ENCODE measurements at regions not wholly inside any gene's neighbourhood (a gene's known extent, or its start where the extent isn't known, plus 50 kb on each side); places are given as distances from the start of the nearest gene placed in this dataset.
"Not testable (repeated sequence)": the region's sequence is repeated elsewhere in the genome, so short reads cannot be mapped to it uniquely, and the experiment has no call there.

- no peak for DNase-seq
These were observed 332.4 kb downstream of the IRS1 start for GRCh38 chr2:226467221-226467620.

GRCh38 chr2:226466589-226466988, 333.0 kb downstream of the IRS1 start:
- DNase-seq: no peak

GRCh38 chr2:226466124-226466523, 333.5 kb downstream of the IRS1 start:
- DNase-seq: no peak

GRCh38 chr2:226464380-226464779, 335.2 kb downstream of the IRS1 start:
- no peak for DNase-seq

- DNase-seq: no peak
These were observed 336.5 kb downstream of the IRS1 start for GRCh38 chr2:226463154-226463553.

GRCh38 chr2:226461981-226462380, 337.6 kb downstream of the IRS1 start:
- DNase-seq: no peak

- not testable (repeated sequence) for DNase-seq
These were observed 343.5 kb downstream of the IRS1 start for GRCh38 chr2:226456144-226456543.

- DNase-seq: no peak
These were observed 346.9 kb downstream of the IRS1 start for GRCh38 chr2:226452768-226453167.

GRCh38 chr2:226451486-226451885, 348.1 kb downstream of the IRS1 start:
- no peak for DNase-seq

GRCh38 chr2:226450141-226450540, 349.5 kb downstream of the IRS1 start:
- no peak for DNase-seq

- no peak for DNase-seq
These were observed 352.0 kb downstream of the IRS1 start for GRCh38 chr2:226447338-226448300.

- no peak for DNase-seq
These were observed 353.1 kb downstream of the IRS1 start for GRCh38 chr2:226446406-226447001.

GRCh38 chr2:226445216-226445861, 354.3 kb downstream of the IRS1 start:
- no peak for DNase-seq

- no peak for DNase-seq
These were observed 356.5 kb downstream of the IRS1 start for GRCh38 chr2:226443112-226443511.

- DNase-seq: no peak
These were observed 359.3 kb downstream of the IRS1 start for GRCh38 chr2:226440127-226440918.

GRCh38 chr2:226439337-226439736, 360.3 kb downstream of the IRS1 start:
- no peak for DNase-seq

- no peak for DNase-seq
These were observed 364.5 kb downstream of the IRS1 start for GRCh38 chr2:226435146-226435545.

GRCh38 chr2:226434702-226435101, 364.9 kb downstream of the IRS1 start:
- no peak for DNase-seq

GRCh38 chr2:226431288-226431948, 368.2 kb downstream of the IRS1 start:
- no peak for DNase-seq

GRCh38 chr2:226429476-226429875, 370.1 kb downstream of the IRS1 start:
- no peak for DNase-seq

- DNase-seq: no peak
These were observed 371.9 kb downstream of the IRS1 start for GRCh38 chr2:226427538-226428307.
